Mesodermal cell (in vitro differentiated cells): ENCODE measurements at regions not wholly inside any gene's neighbourhood (a gene's known extent, or its start where the extent isn't known, plus 50 kb on each side); places are given as distances from the start of the nearest gene placed in this dataset.

ENCODE experiments used
- H3K27ac ChIP-seq: 2 replicates; pipeline ENCODE4 v1.7.0; 2013; ENCODE audit warnings: mild to moderate bottlenecking, low read depth, low read length, moderate library complexity; ENCODE audit not compliant: severe bottlenecking
- H3K36me3 ChIP-seq: 2 replicates; pipeline ENCODE4 v1.7.1; 2013; ENCODE audit warnings: mild to moderate bottlenecking, low read length, moderate library complexity; ENCODE audit not compliant: control insufficient read depth, insufficient read depth
- H3K4me1 ChIP-seq: one replicate; pipeline ENCODE4 v1.7.1; 2013; ENCODE audit warnings: mild to moderate bottlenecking, low read length; ENCODE audit not compliant: insufficient read depth, control insufficient read depth, poor library complexity, severe bottlenecking
- H3K4me3 ChIP-seq: 2 replicates; pipeline ENCODE4 v1.7.0; 2013; ENCODE audit warnings: low read length, control low read depth, mild to moderate bottlenecking; ENCODE audit not compliant: insufficient read depth, poor library complexity, severe bottlenecking; ENCODE audit errors: extremely low read depth
- H3K9me3 ChIP-seq: 2 replicates; pipeline ENCODE4 v1.7.1; 2013; ENCODE audit warnings: mild to moderate bottlenecking, low read length, moderate library complexity; ENCODE audit not compliant: control insufficient read depth
- WGBS, 2 experiments: methylation state at CpG; one replicate each; pipeline ENCODE4 v1.1.5; 2013; ENCODE audit warnings: missing lambda C conversion rate in 2 of 2; ENCODE audit not compliant: insufficient coverage in 2 of 2; 5-methylcytosine and 5-hydroxymethylcytosine counted together

DNA sequence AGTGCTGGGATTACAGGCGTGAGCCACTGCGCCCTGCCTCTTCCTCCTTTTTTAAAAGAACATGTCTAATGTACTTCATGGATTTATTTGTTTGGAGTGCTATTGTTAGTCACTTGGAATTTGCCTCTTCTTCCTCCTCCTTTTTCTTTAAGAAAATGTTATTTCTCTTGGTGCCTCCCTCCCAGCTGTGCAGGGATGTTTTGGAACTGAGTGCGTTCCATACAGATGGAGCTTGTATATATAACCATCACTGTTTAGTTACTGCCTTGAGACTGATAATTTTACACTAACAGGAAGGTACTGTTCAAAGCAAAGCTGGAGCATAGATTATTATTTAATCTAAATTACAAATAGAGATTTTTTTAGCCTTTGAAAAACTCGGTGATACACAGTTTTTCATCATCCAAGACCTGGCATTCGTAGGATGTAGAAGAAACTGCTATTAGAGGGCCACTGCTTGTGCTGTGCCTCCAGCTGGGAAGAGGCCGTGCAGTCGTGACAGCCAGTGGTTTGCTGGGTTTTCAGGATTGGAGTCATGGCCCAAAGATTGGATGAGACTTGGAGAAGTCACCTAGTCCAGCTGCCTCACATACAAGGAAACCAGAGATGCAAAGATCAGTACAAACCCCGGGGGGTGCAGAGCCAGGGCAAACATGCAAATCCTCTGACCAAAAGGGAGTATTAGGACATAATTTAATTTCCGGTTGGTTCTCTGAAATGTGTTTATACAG, 123.1 kb downstream of the PLEKHG1 start:
- H3K27ac ChIP-seq = no peak overlapping the region
- no peaks in the 10 kb centered on the region for H3K36me3 ChIP-seq
- no peaks in the 10 kb centered on the region for H3K9me3 ChIP-seq
- 93 to 100% methylated on average over 5 of the region's 9 CpGs for WGBS, 2 experiments
- H3K4me1 ChIP-seq = peaks cover 6% of the 10 kb centered on the region
- no peak overlapping the region for H3K4me3 ChIP-seq

DNA sequence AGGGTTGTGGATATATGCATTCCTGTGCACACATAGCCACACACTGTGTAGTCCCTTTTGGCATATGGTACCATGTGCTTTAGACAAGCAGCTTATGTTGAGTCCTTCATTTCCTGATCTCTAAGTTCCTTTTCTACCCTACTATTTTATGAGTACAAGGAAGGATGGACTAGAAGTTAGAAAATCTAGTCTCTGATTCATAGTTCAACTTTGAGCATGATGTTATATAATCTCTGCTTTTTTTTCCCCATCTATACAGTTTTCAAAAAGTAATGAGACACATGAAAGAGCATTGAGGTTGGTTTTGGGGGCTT, 123.6 kb downstream of the PLEKHG1 start:
- H3K36me3 ChIP-seq = no peaks in the 10 kb centered on the region
- H3K9me3 ChIP-seq = no peaks in the 10 kb centered on the region
- no peak overlapping the region for H3K4me3 ChIP-seq
- peaks cover 6% of the 10 kb centered on the region for H3K4me1 ChIP-seq
- H3K27ac ChIP-seq = no peak overlapping the region

DNA sequence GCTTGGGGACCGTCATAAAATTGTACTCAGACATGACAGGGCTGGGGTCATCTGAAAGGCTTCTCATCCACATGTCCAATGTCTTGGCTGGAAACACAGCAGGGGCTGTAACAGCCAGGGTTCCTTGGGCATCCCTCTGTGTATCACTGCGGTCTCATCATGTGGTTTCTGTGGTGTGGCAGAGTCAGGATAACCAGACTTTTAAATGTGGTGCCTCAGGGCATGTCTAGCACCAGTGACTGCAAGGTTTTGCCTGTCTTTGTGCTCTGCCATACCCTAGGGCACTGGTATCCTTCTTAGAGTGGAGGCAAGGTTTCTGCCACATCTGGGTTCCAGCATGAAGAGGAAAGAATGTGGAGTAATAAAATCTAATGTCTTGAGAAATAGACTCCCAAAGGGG, 124.2 kb downstream of the PLEKHG1 start:
- no peak overlapping the region for H3K27ac ChIP-seq
- 89 to 100% methylated on average over 1 to 2 of the region's 2 CpGs for WGBS, 2 experiments
- no peaks in the 10 kb centered on the region for H3K9me3 ChIP-seq
- H3K4me1 ChIP-seq = peaks cover 6% of the 10 kb centered on the region
- no peaks in the 10 kb centered on the region for H3K36me3 ChIP-seq
- no peak overlapping the region for H3K4me3 ChIP-seq

DNA sequence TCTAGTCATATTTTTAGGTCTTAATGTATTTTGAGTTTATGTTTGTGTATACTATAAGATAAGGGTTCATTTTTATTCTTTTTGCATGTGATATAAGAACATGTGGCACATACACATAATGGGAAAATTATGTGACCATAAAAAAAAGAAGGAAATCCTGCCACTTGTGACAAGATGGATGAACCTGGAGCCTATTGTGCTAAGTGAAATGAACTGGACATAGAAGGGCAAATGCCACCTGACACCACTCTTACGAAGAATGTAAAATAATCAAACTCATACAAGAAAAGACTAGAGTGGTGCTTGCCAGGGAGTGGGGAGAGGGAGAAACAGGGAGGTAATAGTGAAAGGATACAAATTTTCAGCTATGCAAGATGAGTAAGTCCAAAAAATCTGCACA, 126.1 kb downstream of the PLEKHG1 start:
- no peak overlapping the region for H3K4me3 ChIP-seq
- peaks cover 3% of the 10 kb centered on the region for H3K4me1 ChIP-seq
- H3K27ac ChIP-seq = no peak overlapping the region
- H3K9me3 ChIP-seq = no peaks in the 10 kb centered on the region
- no CpG with 5 or more reads among the region's 1 CpG for WGBS, 2 experiments
- H3K36me3 ChIP-seq = no peaks in the 10 kb centered on the region

DNA sequence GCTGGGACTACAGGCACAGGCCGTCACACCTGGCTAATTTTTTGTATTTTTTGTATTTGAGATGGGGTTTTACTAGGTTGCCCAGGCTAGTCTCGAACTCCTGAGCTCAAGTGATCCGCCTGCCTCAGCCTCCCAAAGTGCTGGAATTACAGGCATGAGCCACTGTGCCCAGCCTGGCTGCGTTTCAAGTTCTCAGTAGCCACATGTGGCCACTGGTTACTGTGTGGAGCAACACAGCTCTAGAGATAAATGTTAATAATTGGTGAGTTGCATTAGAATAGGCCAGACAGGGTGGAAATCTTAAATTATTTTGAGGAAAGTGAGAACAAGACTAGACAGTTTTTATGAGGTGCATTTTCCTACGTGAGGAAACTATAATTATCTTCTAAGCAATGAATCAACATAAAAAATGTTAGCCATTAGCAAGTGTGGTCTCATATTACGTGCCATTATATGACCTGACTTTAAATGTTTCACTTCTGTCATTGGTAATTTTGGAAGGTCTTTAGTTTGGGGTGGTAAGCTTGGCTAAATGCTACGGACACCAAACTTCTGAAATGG, 129.6 kb downstream of the PLEKHG1 start:
- WGBS, 2 experiments = 95% methylated on average over 5 of the region's 7 CpGs
- no peaks in the 10 kb centered on the region for H3K4me1 ChIP-seq

DNA sequence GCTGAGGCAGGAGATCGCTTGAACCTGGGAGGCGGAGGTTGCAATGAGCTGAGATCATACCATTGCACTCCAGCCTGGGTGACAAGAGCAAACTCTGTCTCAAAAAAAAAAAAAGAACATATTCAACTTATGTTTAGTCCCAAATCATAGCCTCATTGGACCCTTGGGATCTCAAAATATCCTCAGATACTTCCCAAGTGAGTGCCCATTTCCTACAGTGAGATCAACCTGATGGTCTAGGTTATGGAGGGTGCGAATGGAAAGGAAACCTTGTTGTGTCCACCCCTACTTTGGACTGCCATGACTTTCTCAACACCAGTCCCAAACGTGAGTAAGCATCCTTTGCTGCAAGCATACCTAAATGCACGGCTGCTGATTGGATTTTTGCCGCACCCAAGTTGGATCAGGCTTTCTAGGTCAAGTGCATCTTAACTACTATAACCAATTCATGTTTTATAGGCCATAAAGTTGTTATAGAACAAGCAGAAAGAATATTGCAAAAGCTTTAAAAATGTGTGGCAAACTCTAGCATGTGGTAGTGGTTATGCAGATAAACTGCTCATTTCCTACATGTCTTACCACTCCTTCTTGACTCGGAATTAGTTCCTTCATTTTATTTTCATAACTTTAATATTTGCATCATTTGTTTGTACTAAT, 131.2 kb downstream of the PLEKHG1 start:
- WGBS, 2 experiments = 96 to 100% methylated on average over 3 of the region's 7 CpGs

More for the DNA sequence above, 129.6 kb downstream of the PLEKHG1 start:
- no peaks in the 10 kb centered on the region for H3K9me3 ChIP-seq
- H3K27ac ChIP-seq = no peak overlapping the region
- H3K36me3 ChIP-seq = no peaks in the 10 kb centered on the region
- no peak overlapping the region for H3K4me3 ChIP-seq

DNA sequence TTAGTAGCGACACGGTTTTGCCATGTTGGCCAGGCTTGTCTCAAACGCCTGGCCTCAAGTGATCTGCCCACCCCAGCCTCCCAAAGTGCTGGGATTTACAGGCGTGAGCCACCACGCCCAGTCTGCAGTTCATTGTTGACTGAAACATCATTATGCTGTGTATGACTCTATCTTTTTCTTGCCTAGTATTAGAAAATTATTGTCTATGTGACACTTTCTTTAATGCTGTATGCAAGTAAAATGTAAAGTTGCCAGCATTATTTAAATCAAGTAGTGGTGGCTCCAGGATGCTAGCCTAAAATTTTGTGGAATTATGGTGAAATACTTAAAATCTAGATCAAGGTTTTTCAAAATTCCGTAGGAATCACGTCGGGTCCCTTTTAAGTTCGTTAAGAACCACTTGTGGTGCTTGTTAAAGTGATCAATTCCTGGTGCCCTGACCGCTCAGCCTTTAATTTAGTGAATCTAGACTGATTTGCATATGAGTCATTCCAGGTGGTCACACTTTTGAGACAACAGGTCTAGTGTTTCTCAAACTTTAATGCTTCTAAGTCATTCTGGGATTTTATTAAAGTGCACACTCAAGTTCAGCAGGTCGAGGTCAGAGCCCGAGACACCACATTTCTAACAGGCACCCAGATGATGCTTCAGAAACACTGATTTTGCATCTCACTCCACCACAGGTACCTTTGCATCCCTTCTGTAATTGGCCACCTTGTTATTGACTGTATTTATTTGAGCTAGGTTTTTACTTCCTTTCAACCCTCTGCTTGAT, 132.6 kb upstream of the MTHFD1L start:
- no peaks in the 10 kb centered on the region for H3K4me1 ChIP-seq
- WGBS, 2 experiments = 88 to 91% methylated on average over 9 to 10 of the region's 12 CpGs
- no peak overlapping the region for H3K4me3 ChIP-seq
- no peaks in the 10 kb centered on the region for H3K9me3 ChIP-seq
- no peaks in the 10 kb centered on the region for H3K36me3 ChIP-seq
- H3K27ac ChIP-seq = no peak overlapping the region

More for the DNA sequence above, 131.2 kb downstream of the PLEKHG1 start:
- H3K4me3 ChIP-seq = no peak overlapping the region
- H3K36me3 ChIP-seq = no peaks in the 10 kb centered on the region
- H3K27ac ChIP-seq = no peak overlapping the region
- no peaks in the 10 kb centered on the region for H3K4me1 ChIP-seq
- H3K9me3 ChIP-seq = no peaks in the 10 kb centered on the region

DNA sequence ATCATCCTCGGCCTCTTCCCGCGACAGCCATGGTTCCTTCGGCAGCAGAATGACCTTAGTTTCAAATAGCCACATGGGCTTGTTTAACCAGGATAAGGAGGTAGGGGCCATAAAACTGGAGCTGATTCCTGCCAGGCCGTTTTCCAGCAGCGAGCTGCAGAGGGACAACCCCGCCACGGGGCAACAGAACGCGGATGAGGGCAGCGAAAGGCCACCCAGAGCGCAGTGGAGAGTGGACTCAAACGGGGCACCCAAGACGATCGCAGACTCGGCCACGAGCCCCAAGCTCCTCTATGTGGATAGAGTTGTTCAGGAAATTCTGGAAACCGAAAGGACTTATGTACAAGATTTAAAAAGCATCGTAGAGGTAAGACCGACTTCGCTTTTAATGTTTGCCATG, 131.8 kb upstream of the MTHFD1L start:
- H3K4me3 ChIP-seq = no peak overlapping the region
- no peak overlapping the region for H3K27ac ChIP-seq
- no peaks in the 10 kb centered on the region for H3K9me3 ChIP-seq
- H3K36me3 ChIP-seq = no peaks in the 10 kb centered on the region
- WGBS, 2 experiments = 92% methylated on average over 21 of the region's 21 CpGs
- H3K4me1 ChIP-seq = no peaks in the 10 kb centered on the region

DNA sequence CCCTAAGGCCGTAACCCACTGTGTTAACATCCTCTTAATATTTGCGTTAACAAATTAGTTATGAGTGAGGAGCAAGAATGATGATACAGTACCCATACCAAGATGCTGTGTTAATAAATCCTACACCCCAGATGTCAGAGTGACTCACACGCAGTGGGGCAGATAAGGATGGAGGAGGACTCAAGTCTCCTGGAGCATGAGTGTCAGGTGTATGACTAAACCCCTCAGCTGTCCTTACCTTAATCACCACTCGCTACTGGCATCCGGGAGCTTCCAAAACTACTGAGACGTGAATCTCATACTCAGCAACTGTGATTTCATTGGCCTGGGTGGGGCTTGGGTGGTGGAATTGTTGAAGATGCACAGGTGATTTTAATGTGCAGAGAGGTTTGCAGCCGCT, 131.3 kb upstream of the MTHFD1L start:
- Histone ChIP-seq H3K9me3 (no peaks in the 10 kb centered on the region), H3K4me3 (no peak overlapping the region), H3K27ac (no peak overlapping the region), H3K4me1 (no peaks in the 10 kb centered on the region), H3K36me3 (no peaks in the 10 kb centered on the region)
- WGBS, 2 experiments = 96 to 100% methylated on average over 3 to 4 of the region's 7 CpGs

DNA sequence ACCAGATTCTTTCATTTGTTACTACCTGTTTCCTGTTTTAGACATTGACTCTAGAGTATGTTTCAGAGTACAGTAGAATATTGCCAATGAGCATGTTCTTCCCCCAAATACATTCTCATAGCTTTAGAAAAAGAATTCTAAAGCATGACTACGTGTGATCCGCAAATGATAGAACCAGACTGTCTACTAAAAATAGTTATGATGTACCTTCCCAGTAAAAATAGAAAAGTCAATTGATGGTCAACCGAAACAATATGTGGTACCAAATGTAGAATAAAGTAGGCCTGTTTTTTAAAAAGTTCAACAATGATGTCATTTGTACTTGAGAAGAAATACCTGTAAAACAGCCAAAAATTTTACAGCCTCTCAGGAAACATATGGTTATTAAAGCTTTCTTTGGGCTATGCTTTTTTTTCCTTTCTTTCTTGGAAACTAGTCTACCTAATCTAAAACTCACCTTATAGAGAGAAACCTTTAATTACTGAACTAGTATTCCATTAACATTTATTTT, 130.1 kb upstream of the MTHFD1L start:
- no peak overlapping the region for H3K4me3 ChIP-seq
- H3K27ac ChIP-seq = no peak overlapping the region
- H3K36me3 ChIP-seq = no peaks in the 10 kb centered on the region
- no peaks in the 10 kb centered on the region for H3K9me3 ChIP-seq
- WGBS, 2 experiments = no CpG with 5 or more reads among the region's 3 CpGs
- H3K4me1 ChIP-seq = no peaks in the 10 kb centered on the region
